PFSK-1 (cell line): ENCODE measurements at regions not wholly inside any gene's neighbourhood (a gene's known extent, or its start where the extent isn't known, plus 50 kb on each side); places are given as distances from the start of the nearest gene placed in this dataset.

Experiments used
- FOXP2 ChIP-seq: optimal IDR thresholded peaks from 2 replicates; pipeline ENCODE3; 2011; ENCODE audit warnings: borderline replicate concordance, control low read depth, inconsistent platforms; ENCODE audit not compliant: insufficient read depth; ENCODE audit errors: extremely low read length, extremely low read depth
- POLR2AphosphoS5 ChIP-seq: IDR thresholded peaks from 2 replicates; pipeline ENCODE4 v1.6.1; 2012; ENCODE audit warnings: low read depth, mild to moderate bottlenecking, control low read depth, low read length, moderate library complexity
- REST ChIP-seq, 2 experiments: IDR thresholded peaks; 2 replicates each; pipeline versions ENCODE4 v1.6.1 to v1.8.0; 2011 to 2012; ENCODE audit warnings: low read depth in 2 of 2, low read length in 2 of 2, control low read depth in 1 of 2, inconsistent platforms in 1 of 2, mild to moderate bottlenecking in 1 of 2, moderate library complexity in 1 of 2; ENCODE audit not compliant: insufficient read depth in 1 of 2
- SIN3A ChIP-seq: IDR thresholded peaks from 2 replicates; pipeline ENCODE4 v1.6.1; 2012; ENCODE audit warnings: mild to moderate bottlenecking, low read length, moderate library complexity, borderline replicate concordance; ENCODE audit not compliant: insufficient read depth
- TAF1 ChIP-seq: IDR thresholded peaks from 2 replicates; pipeline ENCODE4 v1.6.1; 2012; ENCODE audit warnings: low read length, control low read depth, borderline replicate concordance; ENCODE audit not compliant: insufficient read depth

- no peak for TF ChIP-seq FOXP2
- no peak for TF ChIP-seq SIN3A
Measured at GRCh38 chr2:164429354-164429753, 191.9 kb downstream of the GRB14 start.

GRCh38 chr2:164427111-164427510 lies 194.2 kb downstream of the GRB14 start:
- TF ChIP-seq REST (IDR thresholded peaks at IDR 0.05; ENCODE audit: insufficient read depth in 1 of 2, low read depth in 2 of 2, low read length in 2 of 2): no peak
- no peak for TF ChIP-seq FOXP2

- no peak for TF ChIP-seq REST (IDR thresholded peaks at IDR 0.05; ENCODE audit: insufficient read depth in 1 of 2, low read depth in 2 of 2, low read length in 2 of 2)
- TF ChIP-seq TAF1: no peak
- no peak for TF ChIP-seq POLR2AphosphoS5
Measured at GRCh38 chr2:164420787-164421186, 200.5 kb downstream of the GRB14 start.

GRCh38 chr2:164412831-164413230 lies 208.5 kb downstream of the GRB14 start:
- TF ChIP-seq TAF1 (no peak), REST (IDR thresholded peaks at IDR 0.05; ENCODE audit: insufficient read depth in 1 of 2, low read depth in 2 of 2, low read length in 2 of 2) (no peak), FOXP2 (no peak), SIN3A (no peak), POLR2AphosphoS5 (no peak)

- TF ChIP-seq TAF1 (no peak), REST (IDR thresholded peaks at IDR 0.05; ENCODE audit: insufficient read depth in 1 of 2, low read depth in 2 of 2, low read length in 2 of 2) (no peak)
Measured at GRCh38 chr2:164389411-164389810, 231.9 kb downstream of the GRB14 start.

GRCh38 chr2:164388511-164388910 lies 232.8 kb downstream of the GRB14 start:
- TF ChIP-seq SIN3A: no peak
- no peak for TF ChIP-seq POLR2AphosphoS5
- TF ChIP-seq TAF1: no peak
- no peak for TF ChIP-seq REST (IDR thresholded peaks at IDR 0.05; ENCODE audit: insufficient read depth in 1 of 2, low read depth in 2 of 2, low read length in 2 of 2)
- TF ChIP-seq FOXP2: no peak
